Uterus (tissue), 2 donors: ENCODE measurements at regions not wholly inside any gene's neighbourhood (a gene's known extent, or its start where the extent isn't known, plus 50 kb on each side); places are given as distances from the start of the nearest gene placed in this dataset.

Experiments used
- POLR2A ChIP-seq, 2 donors: fragments of 450-650 bp; IDR thresholded peaks; one replicate each; pipeline ENCODE4 v1.6.1; 2016; ENCODE audit warnings: antibody characterized with exemption in 2 of 2, mild to moderate bottlenecking in 1 of 2, moderate library complexity in 1 of 2
- TF ChIP-seq, protein P1 (sequence below), 4 experiments: fragments of 200-600 bp in 2 of 4; fragments of 450-650 bp in 2 of 4; sonication (generic) in 2 of 4; IDR thresholded peaks; one replicate each; pipeline ENCODE4 v1.5.1; 2016 to 2019; ENCODE audit warnings: antibody characterized with exemption in 4 of 4, mild to moderate bottlenecking in 2 of 4, moderate library complexity in 1 of 4

DNA sequence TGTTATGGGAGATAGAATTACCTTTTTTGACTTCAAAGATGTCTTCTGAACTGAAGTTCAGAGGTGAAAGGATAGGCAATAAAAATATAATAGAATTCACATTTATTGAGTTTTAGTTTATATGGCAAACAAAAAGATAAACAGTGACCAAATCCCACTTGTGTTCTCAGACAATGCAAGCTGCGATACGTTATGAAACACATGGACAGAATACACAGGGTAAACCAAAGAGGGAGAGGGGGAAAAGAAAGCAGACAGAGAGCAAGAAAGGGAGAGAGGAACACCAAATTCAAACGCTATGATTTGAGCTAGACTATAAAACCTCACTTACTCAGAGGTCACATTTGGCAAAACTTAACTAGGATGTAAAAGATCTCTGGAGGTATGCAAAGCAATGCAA lies 238.2 kb upstream of the FLRT2 start:
- TF ChIP-seq POLR2A (IDR thresholded peaks at IDR 0.05): no peak
- TF ChIP-seq, protein P1, sequence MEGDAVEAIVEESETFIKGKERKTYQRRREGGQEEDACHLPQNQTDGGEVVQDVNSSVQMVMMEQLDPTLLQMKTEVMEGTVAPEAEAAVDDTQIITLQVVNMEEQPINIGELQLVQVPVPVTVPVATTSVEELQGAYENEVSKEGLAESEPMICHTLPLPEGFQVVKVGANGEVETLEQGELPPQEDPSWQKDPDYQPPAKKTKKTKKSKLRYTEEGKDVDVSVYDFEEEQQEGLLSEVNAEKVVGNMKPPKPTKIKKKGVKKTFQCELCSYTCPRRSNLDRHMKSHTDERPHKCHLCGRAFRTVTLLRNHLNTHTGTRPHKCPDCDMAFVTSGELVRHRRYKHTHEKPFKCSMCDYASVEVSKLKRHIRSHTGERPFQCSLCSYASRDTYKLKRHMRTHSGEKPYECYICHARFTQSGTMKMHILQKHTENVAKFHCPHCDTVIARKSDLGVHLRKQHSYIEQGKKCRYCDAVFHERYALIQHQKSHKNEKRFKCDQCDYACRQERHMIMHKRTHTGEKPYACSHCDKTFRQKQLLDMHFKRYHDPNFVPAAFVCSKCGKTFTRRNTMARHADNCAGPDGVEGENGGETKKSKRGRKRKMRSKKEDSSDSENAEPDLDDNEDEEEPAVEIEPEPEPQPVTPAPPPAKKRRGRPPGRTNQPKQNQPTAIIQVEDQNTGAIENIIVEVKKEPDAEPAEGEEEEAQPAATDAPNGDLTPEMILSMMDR (IDR thresholded peaks at IDR 0.05): no peak
